ENCODE measurements at regions not wholly inside any gene's neighbourhood (a gene's known extent, or its start where the extent isn't known, plus 50 kb on each side); places are given as distances from the start of the nearest gene placed in this dataset.

- TF ChIP-seq CTCF (IDR thresholded peaks at IDR 0.05; ENCODE audit: low read length) (no peak), EZH2 (optimal IDR thresholded peaks at IDR 0.05; ENCODE audit: low read depth, low read length) (no peak)
Observed at GRCh38 chr3:177330779-177331178, 133.5 kb upstream of the TBL1XR1 start.

All from MM.1S (cell line).